ENCODE measurements at regions not wholly inside any gene's neighbourhood (a gene's known extent, or its start where the extent isn't known, plus 50 kb on each side); places are given as distances from the start of the nearest gene placed in this dataset.

- no peak for TF ChIP-seq CTCF (IDR thresholded peaks at IDR 0.05)
- no peak for TF ChIP-seq POLR2A (IDR thresholded peaks at IDR 0.05)
- no peak for TF ChIP-seq POLR2AphosphoS5 (IDR thresholded peaks at IDR 0.05)
These were observed 1417.7 kb downstream of the ARAP2 start for GRCh38 chr4:34826660-34827059.
